ENCODE measurements at regions not wholly inside any gene's neighbourhood (a gene's known extent, or its start where the extent isn't known, plus 50 kb on each side); places are given as distances from the start of the nearest gene placed in this dataset.
"Not testable (repeated sequence)": the region's sequence is repeated elsewhere in the genome, so short reads cannot be mapped to it uniquely, and the experiment has no call there.

DNA sequence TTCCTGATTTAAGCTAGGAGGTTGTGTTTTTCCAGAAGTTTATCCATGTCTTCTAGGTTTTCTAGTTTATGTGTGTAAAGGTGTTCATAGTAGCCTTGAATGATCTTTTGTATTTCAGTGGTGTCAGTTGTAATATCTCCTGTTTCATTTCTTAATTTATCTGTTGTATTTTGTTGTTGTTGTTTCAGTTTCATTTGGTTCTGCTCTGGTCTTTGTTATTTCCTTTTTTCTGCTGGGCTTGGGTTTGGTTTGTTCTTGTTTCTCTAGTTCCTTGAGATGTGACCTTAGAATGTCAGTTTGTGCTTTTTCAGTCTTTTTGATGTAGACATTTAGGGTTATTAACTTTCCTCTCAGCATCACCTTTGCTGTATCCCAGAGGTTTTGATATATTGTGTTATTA, 62.8 kb downstream of the SCP2D1 start:
- H3K9me3 ChIP-seq; H3K27ac ChIP-seq; H3K27me3 ChIP-seq (ENCODE audit: low read depth); H3K4me3 ChIP-seq; intact Hi-C loops (cut with DNase I); H3K36me3 ChIP-seq; H3K4me1 ChIP-seq; DNase-seq; ATAC-seq: not testable (repeated sequence)

DNA sequence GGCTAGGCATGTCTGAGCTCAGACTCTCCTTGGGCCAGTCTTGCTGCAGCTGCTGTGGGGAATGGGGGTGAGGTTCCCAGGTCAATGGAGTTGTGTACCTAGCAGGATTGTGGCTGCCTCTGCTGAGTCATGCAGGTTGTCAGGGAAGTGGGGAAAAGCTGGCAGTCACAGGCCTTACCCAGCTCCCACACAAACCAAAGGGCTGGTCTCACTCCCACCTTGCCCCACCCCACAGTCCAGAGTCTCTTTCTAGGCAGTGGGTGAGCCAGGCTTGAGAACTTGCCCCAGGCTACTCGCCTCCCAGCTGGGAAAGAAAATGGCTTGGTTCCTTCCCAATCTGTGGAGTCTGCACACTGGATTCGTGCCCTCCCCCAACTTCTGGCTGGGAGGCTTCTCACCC, 65.7 kb downstream of the SCP2D1 start:
- intact Hi-C loops (cut with DNase I): no loop called here
- no peak for ATAC-seq
- no peaks in the 10 kb centered on the region for H3K9me3 ChIP-seq
- H3K4me1 ChIP-seq: no peaks in the 10 kb centered on the region
- no peaks in the 10 kb centered on the region for H3K27me3 ChIP-seq (ENCODE audit: low read depth)
- H3K36me3 ChIP-seq: no peaks in the 10 kb centered on the region
- H3K4me3 ChIP-seq: no peak overlapping the region
- TF ChIP-seq, protein P1, sequence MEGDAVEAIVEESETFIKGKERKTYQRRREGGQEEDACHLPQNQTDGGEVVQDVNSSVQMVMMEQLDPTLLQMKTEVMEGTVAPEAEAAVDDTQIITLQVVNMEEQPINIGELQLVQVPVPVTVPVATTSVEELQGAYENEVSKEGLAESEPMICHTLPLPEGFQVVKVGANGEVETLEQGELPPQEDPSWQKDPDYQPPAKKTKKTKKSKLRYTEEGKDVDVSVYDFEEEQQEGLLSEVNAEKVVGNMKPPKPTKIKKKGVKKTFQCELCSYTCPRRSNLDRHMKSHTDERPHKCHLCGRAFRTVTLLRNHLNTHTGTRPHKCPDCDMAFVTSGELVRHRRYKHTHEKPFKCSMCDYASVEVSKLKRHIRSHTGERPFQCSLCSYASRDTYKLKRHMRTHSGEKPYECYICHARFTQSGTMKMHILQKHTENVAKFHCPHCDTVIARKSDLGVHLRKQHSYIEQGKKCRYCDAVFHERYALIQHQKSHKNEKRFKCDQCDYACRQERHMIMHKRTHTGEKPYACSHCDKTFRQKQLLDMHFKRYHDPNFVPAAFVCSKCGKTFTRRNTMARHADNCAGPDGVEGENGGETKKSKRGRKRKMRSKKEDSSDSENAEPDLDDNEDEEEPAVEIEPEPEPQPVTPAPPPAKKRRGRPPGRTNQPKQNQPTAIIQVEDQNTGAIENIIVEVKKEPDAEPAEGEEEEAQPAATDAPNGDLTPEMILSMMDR (IDR thresholded peaks at IDR 0.05): no peak
- no peak overlapping the region for H3K27ac ChIP-seq
- DNase-seq: no peak

DNA sequence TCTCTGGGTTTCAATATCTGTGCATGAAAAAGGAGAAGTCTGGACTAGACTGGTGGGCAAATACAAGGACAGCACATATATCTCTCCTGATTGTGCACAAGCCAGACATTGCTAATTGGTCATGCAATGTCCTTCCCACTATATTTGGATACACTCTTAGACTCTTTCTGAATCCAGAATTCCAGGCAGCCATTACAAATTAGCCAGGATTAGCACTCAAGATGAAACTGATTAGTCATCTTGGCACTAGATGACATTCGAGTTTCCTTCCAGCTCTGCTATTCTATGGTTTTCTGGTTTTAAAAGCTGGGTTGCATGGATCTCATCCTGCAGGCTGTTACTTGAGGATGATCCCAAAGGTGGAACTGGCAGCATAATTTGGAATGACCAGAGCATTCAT, 73.2 kb downstream of the SCP2D1 start:
- H3K4me3 ChIP-seq: no peak overlapping the region
- no peak overlapping the region for H3K27ac ChIP-seq
- DNase-seq (no peak), ATAC-seq (no peak)
- H3K36me3 ChIP-seq: no peaks in the 10 kb centered on the region
- no peaks in the 10 kb centered on the region for H3K4me1 ChIP-seq
- TF ChIP-seq, protein P1 (IDR thresholded peaks at IDR 0.05): no peak
- intact Hi-C loops (cut with DNase I): no loop called here
- H3K27me3 ChIP-seq (ENCODE audit: low read depth): no peaks in the 10 kb centered on the region
- no peaks in the 10 kb centered on the region for H3K9me3 ChIP-seq

DNA sequence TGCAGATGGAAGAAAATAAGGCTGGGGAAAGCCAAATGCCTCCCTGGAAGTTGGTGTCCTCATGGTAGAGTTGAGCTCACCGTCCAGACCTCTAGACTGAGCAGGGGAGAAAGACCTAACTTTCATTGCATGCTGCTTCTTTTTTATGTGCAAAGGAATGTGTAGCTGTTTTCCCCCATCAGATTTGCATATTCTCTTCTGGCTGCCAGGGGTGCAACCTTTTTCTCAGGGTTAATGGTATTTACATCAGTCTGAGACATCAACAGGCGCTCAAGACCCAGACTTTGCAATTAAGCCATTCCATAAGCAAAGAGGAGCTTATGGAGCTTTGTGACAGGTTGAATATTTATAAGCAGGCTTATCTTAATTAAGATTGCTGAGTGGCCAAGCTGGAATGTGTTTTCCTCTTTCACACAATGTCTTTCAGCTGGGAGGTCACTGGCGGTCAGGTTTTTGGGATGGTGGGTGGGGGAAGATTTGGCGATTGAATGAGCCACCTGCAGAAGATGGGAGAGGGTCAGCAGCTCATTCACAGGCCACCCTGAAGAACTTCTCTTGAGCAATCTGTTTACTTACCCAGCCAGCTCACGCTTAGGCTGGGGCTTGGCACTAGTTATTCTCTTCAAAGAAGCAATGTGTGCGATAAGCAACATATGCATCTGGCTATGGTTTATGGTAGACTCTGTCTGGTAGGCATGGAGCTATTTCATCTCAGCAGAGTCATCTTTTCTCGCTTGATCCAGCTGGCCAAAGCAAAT, 88.6 kb downstream of the SCP2D1 start:
- H3K27me3 ChIP-seq (ENCODE audit: low read depth): peaks cover 4% of the 10 kb centered on the region
- ATAC-seq (no peak), DNase-seq (no peak)
- H3K36me3 ChIP-seq: no peaks in the 10 kb centered on the region
- H3K4me3 ChIP-seq: no peak overlapping the region
- no peak overlapping the region for H3K27ac ChIP-seq
- no peaks in the 10 kb centered on the region for H3K4me1 ChIP-seq
- intact Hi-C loops (cut with DNase I): no loop called here
- TF ChIP-seq, protein P1 (IDR thresholded peaks at IDR 0.05): no peak
- no peaks in the 10 kb centered on the region for H3K9me3 ChIP-seq

DNA sequence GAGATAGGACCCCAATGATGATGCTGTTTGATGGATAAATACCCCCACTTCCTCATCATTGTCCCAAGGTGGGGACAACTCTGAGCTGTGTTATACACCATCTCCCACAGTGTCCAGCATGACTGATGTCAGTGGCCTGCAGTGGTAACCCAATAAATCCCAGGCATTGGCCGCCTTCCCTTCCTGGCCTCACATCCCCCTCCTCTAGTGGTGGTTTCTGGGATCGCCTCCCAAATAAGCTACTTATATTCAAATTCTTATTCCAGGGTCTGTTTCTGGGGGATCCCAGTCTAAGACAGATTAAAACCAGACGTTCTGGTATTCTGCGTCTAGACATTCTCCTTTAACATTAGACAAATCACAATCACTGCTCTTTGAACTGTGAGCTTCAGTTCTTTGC, 90.6 kb downstream of the SCP2D1 start:
- DNase-seq (no peak), ATAC-seq (no peak)
- H3K36me3 ChIP-seq: no peaks in the 10 kb centered on the region
- H3K9me3 ChIP-seq: no peaks in the 10 kb centered on the region
- intact Hi-C loops (cut with DNase I): no loop called here
- H3K27ac ChIP-seq: no peak overlapping the region
- H3K4me3 ChIP-seq: no peak overlapping the region
- no peaks in the 10 kb centered on the region for H3K4me1 ChIP-seq
- TF ChIP-seq, protein P1 (IDR thresholded peaks at IDR 0.05): no peak
- H3K27me3 ChIP-seq (ENCODE audit: low read depth): peaks cover 4% of the 10 kb centered on the region

DNA sequence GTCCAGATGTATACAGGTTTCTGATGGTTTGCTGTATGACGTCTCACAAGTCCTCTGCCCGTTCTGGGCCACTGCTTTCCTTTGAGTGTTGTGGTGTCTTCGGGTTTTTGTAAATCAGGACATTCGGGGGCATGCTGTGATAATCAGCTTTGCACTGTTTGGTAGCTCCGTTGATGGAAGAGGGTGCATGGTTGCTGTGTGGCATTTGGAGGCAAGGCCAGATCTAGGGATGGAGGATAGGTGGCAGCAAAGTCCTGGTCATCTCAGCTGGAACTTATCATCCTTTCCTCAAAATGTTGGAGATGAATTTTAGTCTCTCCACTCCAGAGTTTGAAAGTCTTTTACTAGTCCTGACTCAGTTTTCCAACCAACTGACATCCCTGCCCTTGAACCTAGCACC, 91.0 kb downstream of the SCP2D1 start:
- Histone ChIP-seq H3K36me3 (no peaks in the 10 kb centered on the region), H3K9me3 (no peaks in the 10 kb centered on the region), H3K27ac (no peak overlapping the region), H3K4me3 (no peak overlapping the region), H3K27me3 (ENCODE audit: low read depth) (peaks cover 4% of the 10 kb centered on the region), H3K4me1 (no peaks in the 10 kb centered on the region)
- ATAC-seq (no peak), DNase-seq (no peak)
- TF ChIP-seq, protein P1 (IDR thresholded peaks at IDR 0.05): no peak
- intact Hi-C loops (cut with DNase I): no loop called here
